MM.1S (cell line): ENCODE measurements at regions not wholly inside any gene's neighbourhood (a gene's known extent, or its start where the extent isn't known, plus 50 kb on each side); places are given as distances from the start of the nearest gene placed in this dataset.
"Not testable (repeated sequence)": the region's sequence is repeated elsewhere in the genome, so short reads cannot be mapped to it uniquely, and the experiment has no call there.

Source experiments
- DNase-seq: peaks from one replicate; pipeline ENCODE4 v3.0.0-alpha.2; 2015
- H2AFZ ChIP-seq: fragments of 300-600 bp; sonication (generic); 2 replicates; pipeline ENCODE4 v1.6.0; 2016; ENCODE audit warnings: antibody characterized with exemption, low read length
- H3F3A ChIP-seq: fragments of 300-600 bp; sonication (generic); 2 replicates; pipeline ENCODE4 v1.6.1; 2016; ENCODE audit warnings: mild to moderate bottlenecking, antibody characterized with exemption, low read length, moderate library complexity, mixed read lengths; ENCODE audit not compliant: insufficient read depth
- H3K27ac ChIP-seq: fragments of 300-600 bp; sonication (generic); 2 replicates; pipeline ENCODE4 v1.5.1; 2016; ENCODE audit warnings: mild to moderate bottlenecking, low read length
- H3K27me3 ChIP-seq: fragments of 300-600 bp; sonication (generic); replicated peaks from 2 replicates; pipeline ENCODE4 v1.6.0; 2016; ENCODE audit warnings: low read length; ENCODE audit not compliant: insufficient read depth
- H3K36me3 ChIP-seq: fragments of 300-600 bp; sonication (generic); replicated peaks from 2 replicates; pipeline ENCODE4 v1.6.1; 2016; ENCODE audit warnings: mild to moderate bottlenecking, low read length, mixed read lengths; ENCODE audit not compliant: insufficient read depth
- H3K4me1 ChIP-seq: fragments of 300-600 bp; sonication (generic); 2 replicates; pipeline ENCODE4 v1.6.1; 2016; ENCODE audit warnings: low read length, mixed read lengths
- H3K4me2 ChIP-seq: fragments of 300-600 bp; sonication (generic); 2 replicates; pipeline ENCODE4 v1.6.0; 2016; ENCODE audit warnings: low read depth, low read length
- H3K4me3 ChIP-seq: fragments of 300-600 bp; sonication (generic); 2 replicates; pipeline ENCODE4 v1.5.1; 2016; ENCODE audit warnings: low read length, mixed read lengths
- H3K79me2 ChIP-seq: fragments of 300-600 bp; sonication (generic); 2 replicates; pipeline ENCODE4 v1.6.1; 2016; ENCODE audit warnings: mixed run types, low read length, mixed read lengths
- H3K9ac ChIP-seq: fragments of 300-600 bp; sonication (generic); 2 replicates; pipeline ENCODE4 v1.6.1; 2016; ENCODE audit warnings: low read length, mixed read lengths
- H3K9me2 ChIP-seq: fragments of 300-600 bp; sonication (generic); replicated peaks from 2 replicates; pipeline ENCODE4 v1.6.1; 2016; ENCODE audit warnings: mild to moderate bottlenecking, low read length, mixed read lengths; ENCODE audit not compliant: insufficient read depth
- H3K9me3 ChIP-seq: fragments of 300-600 bp; sonication (generic); replicated peaks from 2 replicates; pipeline ENCODE4 v1.6.1; 2016; ENCODE audit warnings: mild to moderate bottlenecking, low read length, mixed read lengths; ENCODE audit not compliant: insufficient read depth
- H4K20me1 ChIP-seq: fragments of 300-600 bp; sonication (generic); 2 replicates; pipeline ENCODE4 v1.6.1; 2016; ENCODE audit warnings: mild to moderate bottlenecking, low read length, moderate library complexity, mixed read lengths; ENCODE audit not compliant: insufficient read depth
- CTCF ChIP-seq: fragments of 300-600 bp; sonication (generic); IDR thresholded peaks from 2 replicates; pipeline ENCODE4 v1.5.1; 2016; ENCODE audit warnings: antibody characterized with exemption, low read length, mixed read lengths
- EZH2 ChIP-seq: fragments of 300-600 bp; sonication (generic); optimal IDR thresholded peaks from 2 replicates; pipeline ENCODE3; 2017; ENCODE audit warnings: low read depth, mild to moderate bottlenecking, antibody characterized with exemption, low read length, mixed read lengths
- EZH2phosphoT487 ChIP-seq: fragments of 300-600 bp; sonication (generic); IDR thresholded peaks from 2 replicates; pipeline ENCODE4 v1.6.1; 2018; ENCODE audit warnings: antibody characterized with exemption, low read length

GRCh38 chr4:28277931-28278330 is 1417.3 kb downstream of the STIM2 start:
- no peak overlapping the region for H3K4me2 ChIP-seq
- H2AFZ ChIP-seq: no peak overlapping the region
- H3K36me3 ChIP-seq: no peaks in the 10 kb centered on the region
- no peak for DNase-seq
- H4K20me1 ChIP-seq: no peaks in the 10 kb centered on the region
- H3F3A ChIP-seq: no peaks in the 10 kb centered on the region
- no peaks in the 10 kb centered on the region for H3K9me2 ChIP-seq
- no peak overlapping the region for H3K4me3 ChIP-seq
- TF ChIP-seq EZH2phosphoT487 (no peak), EZH2 (no peak), CTCF (no peak)
- H3K9ac ChIP-seq: no peak overlapping the region
- H3K79me2 ChIP-seq: no peaks in the 10 kb centered on the region
- no peak overlapping the region for H3K27ac ChIP-seq
- H3K27me3 ChIP-seq: no peaks in the 10 kb centered on the region
- no peaks in the 10 kb centered on the region for H3K4me1 ChIP-seq
- H3K9me3 ChIP-seq: no peaks in the 10 kb centered on the region

GRCh38 chr4:28278676-28279075 is 1418.0 kb downstream of the STIM2 start:
- Histone ChIP-seq H2AFZ (no peak overlapping the region), H4K20me1 (no peaks in the 10 kb centered on the region), H3F3A (no peaks in the 10 kb centered on the region), H3K4me1 (no peaks in the 10 kb centered on the region), H3K9ac (no peak overlapping the region), H3K36me3 (no peaks in the 10 kb centered on the region), H3K9me3 (no peaks in the 10 kb centered on the region), H3K27me3 (no peaks in the 10 kb centered on the region), H3K79me2 (no peaks in the 10 kb centered on the region), H3K9me2 (no peaks in the 10 kb centered on the region), H3K4me3 (no peak overlapping the region), H3K27ac (no peak overlapping the region), H3K4me2 (no peak overlapping the region)
- DNase-seq: no peak
- TF ChIP-seq CTCF (no peak), EZH2 (no peak)

GRCh38 chr4:28279249-28279648 is 1418.6 kb downstream of the STIM2 start:
- no peaks in the 10 kb centered on the region for H3F3A ChIP-seq
- no peaks in the 10 kb centered on the region for H3K9me3 ChIP-seq
- no peaks in the 10 kb centered on the region for H4K20me1 ChIP-seq
- H3K27me3 ChIP-seq: no peaks in the 10 kb centered on the region
- DNase-seq: no peak
- TF ChIP-seq CTCF: no peak
- no peak for TF ChIP-seq EZH2
- no peak for TF ChIP-seq EZH2phosphoT487
- no peak overlapping the region for H3K4me3 ChIP-seq
- H3K27ac ChIP-seq: no peak overlapping the region
- no peaks in the 10 kb centered on the region for H3K79me2 ChIP-seq
- H3K36me3 ChIP-seq: no peaks in the 10 kb centered on the region
- no peaks in the 10 kb centered on the region for H3K9me2 ChIP-seq
- H3K9ac ChIP-seq: no peak overlapping the region
- H3K4me2 ChIP-seq: no peak overlapping the region
- H3K4me1 ChIP-seq: no peaks in the 10 kb centered on the region
- H2AFZ ChIP-seq: no peak overlapping the region

- not testable (repeated sequence) for H3K27ac ChIP-seq, H3K36me3 ChIP-seq, H3K79me2 ChIP-seq, H3F3A ChIP-seq, H3K9me3 ChIP-seq, H3K9me2 ChIP-seq, H3K4me3 ChIP-seq, H3K27me3 ChIP-seq, DNase-seq, H3K4me2 ChIP-seq, H3K4me1 ChIP-seq, H2AFZ ChIP-seq, H4K20me1 ChIP-seq, H3K9ac ChIP-seq
These were observed 1425.6 kb downstream of the STIM2 start for GRCh38 chr4:28286266-28286665.
